Ovary (tissue), 3 donors: ENCODE measurements at regions not wholly inside any gene's neighbourhood (a gene's known extent, or its start where the extent isn't known, plus 50 kb on each side); places are given as distances from the start of the nearest gene placed in this dataset.

Source experiments
- CTCF ChIP-seq, 3 donors: fragments of 450-650 bp in 2 of 3; fragments of 200-600 bp in 1 of 3; IDR thresholded peaks; one replicate each; pipeline versions ENCODE4 v1.5.1 to v1.8.0; 2016 to 2022; ENCODE audit warnings: antibody characterized with exemption in 3 of 3, mild to moderate bottlenecking in 1 of 3
- POLR2A ChIP-seq: fragments of 450-650 bp; IDR thresholded peaks from one replicate; pipeline ENCODE4 v1.6.1; 2017; ENCODE audit warnings: antibody characterized with exemption, mild to moderate bottlenecking, moderate library complexity
- donor health status: DM: no; HTN: no; CAD: no.

GRCh38 chr2:208980321-208980720 lies 443.5 kb upstream of the MAP2 start:
- no peak for TF ChIP-seq POLR2A
- TF ChIP-seq CTCF (IDR thresholded peaks at IDR 0.05) = no peak
